ENCODE measurements at regions not wholly inside any gene's neighbourhood (a gene's known extent, or its start where the extent isn't known, plus 50 kb on each side); places are given as distances from the start of the nearest gene placed in this dataset.
"Not testable (repeated sequence)": the region's sequence is repeated elsewhere in the genome, so short reads cannot be mapped to it uniquely, and the experiment has no call there.

DNA sequence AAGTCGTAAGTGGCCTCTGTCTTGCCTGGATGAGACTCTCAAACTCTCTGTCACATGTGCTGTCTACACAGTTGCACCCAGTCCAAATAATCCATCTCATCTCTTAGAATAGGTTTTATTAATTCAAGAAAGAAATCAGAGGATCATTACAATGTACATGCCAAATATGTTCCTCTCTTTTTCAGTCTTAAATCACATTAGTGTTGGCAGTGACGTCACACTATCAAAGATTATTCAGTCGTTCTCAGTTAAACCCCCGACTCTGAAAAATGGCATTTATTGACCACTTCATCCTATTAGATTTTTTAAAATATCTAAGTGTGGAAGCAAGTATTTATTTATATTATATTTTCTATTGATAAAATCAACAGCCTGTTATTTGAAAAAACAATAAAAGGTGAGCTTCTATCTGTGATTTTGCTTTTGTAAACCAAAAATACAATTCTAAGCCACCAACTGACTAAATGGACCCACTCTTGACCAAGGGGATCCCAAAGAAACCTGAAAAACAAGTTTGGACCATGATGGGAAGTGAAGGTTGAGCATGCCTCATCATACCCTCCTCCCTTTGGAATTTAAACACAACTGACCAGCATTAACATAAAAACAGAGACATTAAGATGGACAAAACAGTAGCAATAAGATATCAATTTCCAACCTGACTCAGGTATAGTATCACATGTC lies 1894.4 kb upstream of the LRRTM1 start:
- Histone ChIP-seq H3K18ac (ENCODE audit: low read length) (peak overlapping the region; percentile 80), H2BK120ac (ENCODE audit: low read depth, low read length) (peak overlapping the region; percentile 45), H3K27me3 (ENCODE audit: insufficient read depth, low read length, poor library complexity) (no peaks in the 10 kb centered on the region), H3K4me1 (ENCODE audit: control insufficient read depth, low read depth, low read length) (no peaks in the 10 kb centered on the region), H4K8ac (ENCODE audit: low read depth, low read length) (no peak overlapping the region), H2BK15ac (replicated peaks; ENCODE audit: low read depth) (no peak overlapping the region), H3K4ac (ENCODE audit: low read depth, low read length) (peak overlapping the region; percentile 55), H2AK5ac (ENCODE audit: low read length) (no peak overlapping the region), H3K23ac (ENCODE audit: low read length) (no peak overlapping the region), H3K4me2 (ENCODE audit: low read length) (no peak overlapping the region), H3K79me2 (ENCODE audit: control insufficient read depth, insufficient read depth, low read length) (no peaks in the 10 kb centered on the region), H2BK5ac (ENCODE audit: low read length) (peak overlapping the region; percentile 5), H3K9ac (ENCODE audit: low read length) (no peak overlapping the region), H3K4me3 (ENCODE audit: low read length) (no peak overlapping the region), H3K27ac (ENCODE audit: low read depth, low read length) (no peak overlapping the region), H3K36me3 (ENCODE audit: control insufficient read depth, insufficient read depth, low read length) (no peaks in the 10 kb centered on the region), H3K79me1 (ENCODE audit: low read length) (no peaks in the 10 kb centered on the region), H3K56ac (ENCODE audit: low read length) (no peak overlapping the region), H4K5ac (ENCODE audit: low read length) (no peak overlapping the region)
- peak; percentile 85 for DNase-seq
- WGBS (ENCODE audit: extremely low coverage, insufficient coverage, low lambda C conversion rate): no CpG with 5 or more reads among the region's 4 CpGs

DNA sequence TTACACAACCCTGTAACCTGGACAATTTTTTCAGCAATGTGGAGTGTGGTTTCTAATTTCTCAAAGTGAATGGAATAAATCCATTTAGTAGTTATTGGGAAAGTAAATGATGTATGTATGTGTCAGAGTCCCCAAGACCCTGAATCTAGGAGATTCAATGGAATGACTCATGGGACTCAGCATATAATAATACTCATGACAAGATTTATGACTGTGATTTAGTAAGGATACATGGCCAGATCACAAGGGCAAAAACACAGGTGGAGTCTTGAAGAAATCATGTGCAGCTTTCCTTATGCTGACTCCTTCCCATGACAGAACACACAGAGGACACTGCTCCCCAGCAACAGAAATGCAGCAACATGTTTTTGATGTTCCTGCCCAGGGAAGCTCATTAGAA lies 1877.7 kb upstream of the LRRTM1 start:
- no peak overlapping the region for H2BK120ac ChIP-seq (ENCODE audit: low read depth, low read length)
- no peaks in the 10 kb centered on the region for H3K79me2 ChIP-seq (ENCODE audit: control insufficient read depth, insufficient read depth, low read length)
- no peak overlapping the region for H3K9ac ChIP-seq (ENCODE audit: low read length)
- H3K23ac ChIP-seq (ENCODE audit: low read length): no peak overlapping the region
- H2BK15ac ChIP-seq (replicated peaks; ENCODE audit: low read depth): no peak overlapping the region
- H2AK5ac ChIP-seq (ENCODE audit: low read length): no peak overlapping the region
- H3K56ac ChIP-seq (ENCODE audit: low read length): no peak overlapping the region
- no peak overlapping the region for H3K4me3 ChIP-seq (ENCODE audit: low read length)
- no peak overlapping the region for H3K18ac ChIP-seq (ENCODE audit: low read length)
- H4K5ac ChIP-seq (ENCODE audit: low read length): no peak overlapping the region
- no peak overlapping the region for H3K4me2 ChIP-seq (ENCODE audit: low read length)
- no peaks in the 10 kb centered on the region for H3K4me1 ChIP-seq (ENCODE audit: control insufficient read depth, low read depth, low read length)
- no peak overlapping the region for H3K4ac ChIP-seq (ENCODE audit: low read depth, low read length)
- no peak overlapping the region for H3K27ac ChIP-seq (ENCODE audit: low read depth, low read length)
- no peak overlapping the region for H4K8ac ChIP-seq (ENCODE audit: low read depth, low read length)
- H3K79me1 ChIP-seq (ENCODE audit: low read length): no peaks in the 10 kb centered on the region
- H2BK5ac ChIP-seq (ENCODE audit: low read length): no peak overlapping the region
- DNase-seq: no peak
- H3K36me3 ChIP-seq (ENCODE audit: control insufficient read depth, insufficient read depth, low read length): no peaks in the 10 kb centered on the region
- H3K27me3 ChIP-seq (ENCODE audit: insufficient read depth, low read length, poor library complexity): no peaks in the 10 kb centered on the region

DNA sequence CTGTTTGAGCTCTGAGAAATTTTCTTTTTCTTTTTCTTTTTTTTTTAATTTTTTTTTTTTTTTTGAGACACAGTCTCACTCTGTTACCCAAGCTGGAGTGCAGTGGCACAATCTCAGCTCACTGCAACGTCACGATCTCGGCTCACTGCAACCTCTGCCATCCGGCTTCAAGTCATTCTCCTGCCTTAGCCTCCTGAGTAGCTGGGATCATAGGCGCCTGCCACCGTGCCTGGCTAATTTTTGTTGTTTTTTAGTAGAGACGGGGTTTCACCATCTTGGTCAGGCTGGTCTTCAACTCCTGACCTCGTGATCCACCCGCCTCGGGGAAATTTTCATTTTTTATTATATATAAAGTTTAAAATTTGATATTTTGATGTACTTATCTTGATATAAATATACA lies 1870.7 kb upstream of the LRRTM1 start:
- not testable (repeated sequence) for DNase-seq; H2BK5ac ChIP-seq (ENCODE audit: low read length); H3K4ac ChIP-seq (ENCODE audit: low read depth, low read length); H3K27ac ChIP-seq (ENCODE audit: low read depth, low read length); H3K79me1 ChIP-seq (ENCODE audit: low read length); H2BK120ac ChIP-seq (ENCODE audit: low read depth, low read length); H3K36me3 ChIP-seq (ENCODE audit: control insufficient read depth, insufficient read depth, low read length); H3K27me3 ChIP-seq (ENCODE audit: insufficient read depth, low read length, poor library complexity); H3K56ac ChIP-seq (ENCODE audit: low read length); H3K9ac ChIP-seq (ENCODE audit: low read length); H4K8ac ChIP-seq (ENCODE audit: low read depth, low read length); H2BK15ac ChIP-seq (replicated peaks; ENCODE audit: low read depth); H3K4me3 ChIP-seq (ENCODE audit: low read length); H3K18ac ChIP-seq (ENCODE audit: low read length); H4K5ac ChIP-seq (ENCODE audit: low read length); H3K79me2 ChIP-seq (ENCODE audit: control insufficient read depth, insufficient read depth, low read length); H2AK5ac ChIP-seq (ENCODE audit: low read length); H3K4me1 ChIP-seq (ENCODE audit: control insufficient read depth, low read depth, low read length); H3K23ac ChIP-seq (ENCODE audit: low read length); H3K4me2 ChIP-seq (ENCODE audit: low read length)
- no CpG with 5 or more reads among the region's 10 CpGs for WGBS (ENCODE audit: extremely low coverage, insufficient coverage, low lambda C conversion rate)

DNA sequence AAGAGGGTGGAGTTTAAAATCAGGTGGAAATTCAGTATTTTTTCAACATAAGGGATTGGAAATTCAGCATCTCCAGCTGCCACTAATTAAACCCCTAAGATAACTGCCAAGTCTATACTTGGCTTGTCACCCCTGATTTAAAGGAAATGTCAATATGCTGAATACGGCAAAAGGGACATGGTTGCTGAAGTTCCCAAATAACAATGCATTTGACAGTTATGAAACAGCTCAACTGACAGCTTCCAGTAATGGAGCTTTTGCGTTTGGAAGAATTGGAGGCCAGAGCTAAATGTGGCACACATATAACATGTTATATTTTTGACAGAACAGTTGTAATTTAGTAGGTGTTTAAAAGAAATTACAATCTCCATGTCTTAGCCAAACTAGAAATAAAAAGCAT lies 1867.9 kb upstream of the LRRTM1 start:
- Histone ChIP-seq H3K4me3 (ENCODE audit: low read length) (no peak overlapping the region), H3K36me3 (ENCODE audit: control insufficient read depth, insufficient read depth, low read length) (no peaks in the 10 kb centered on the region), H4K5ac (ENCODE audit: low read length) (no peak overlapping the region), H4K8ac (ENCODE audit: low read depth, low read length) (no peak overlapping the region), H3K23ac (ENCODE audit: low read length) (no peak overlapping the region), H2AK5ac (ENCODE audit: low read length) (no peak overlapping the region), H3K9ac (ENCODE audit: low read length) (no peak overlapping the region), H3K4me2 (ENCODE audit: low read length) (no peak overlapping the region), H3K27me3 (ENCODE audit: insufficient read depth, low read length, poor library complexity) (no peaks in the 10 kb centered on the region), H2BK15ac (replicated peaks; ENCODE audit: low read depth) (no peak overlapping the region), H3K4ac (ENCODE audit: low read depth, low read length) (no peak overlapping the region), H2BK120ac (ENCODE audit: low read depth, low read length) (no peak overlapping the region), H3K79me1 (ENCODE audit: low read length) (no peaks in the 10 kb centered on the region), H3K56ac (ENCODE audit: low read length) (no peak overlapping the region), H2BK5ac (ENCODE audit: low read length) (no peak overlapping the region), H3K4me1 (ENCODE audit: control insufficient read depth, low read depth, low read length) (no peaks in the 10 kb centered on the region), H3K18ac (ENCODE audit: low read length) (no peak overlapping the region), H3K79me2 (ENCODE audit: control insufficient read depth, insufficient read depth, low read length) (no peaks in the 10 kb centered on the region), H3K27ac (ENCODE audit: low read depth, low read length) (no peak overlapping the region)
- DNase-seq: no peak
- WGBS (ENCODE audit: extremely low coverage, insufficient coverage, low lambda C conversion rate): no CpG with 5 or more reads among the region's 2 CpGs

DNA sequence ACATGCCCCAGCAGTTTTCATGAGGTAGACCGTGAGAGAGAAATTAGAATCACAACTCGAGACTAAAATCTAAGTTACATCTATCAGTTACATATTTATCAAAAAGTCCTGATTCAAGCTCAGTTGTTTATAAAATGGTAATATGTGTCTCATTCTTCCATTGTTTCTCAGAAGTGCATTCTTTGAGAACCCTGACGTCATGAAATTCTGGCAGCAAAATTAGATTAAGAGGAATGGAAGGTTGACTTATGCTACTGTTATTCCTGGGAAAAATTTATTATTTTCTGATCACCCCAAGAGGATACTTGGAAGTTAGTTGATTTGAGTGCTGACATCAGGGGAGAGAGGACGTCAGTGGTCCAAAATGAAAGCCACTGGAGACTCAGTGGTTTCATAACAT lies 1864.8 kb upstream of the LRRTM1 start:
- H2BK15ac ChIP-seq (replicated peaks; ENCODE audit: low read depth): no peak overlapping the region
- no peak for DNase-seq
- no peak overlapping the region for H3K4me3 ChIP-seq (ENCODE audit: low read length)
- no peak overlapping the region for H3K18ac ChIP-seq (ENCODE audit: low read length)
- no peak overlapping the region for H3K9ac ChIP-seq (ENCODE audit: low read length)
- no peak overlapping the region for H3K4me2 ChIP-seq (ENCODE audit: low read length)
- no peaks in the 10 kb centered on the region for H3K79me1 ChIP-seq (ENCODE audit: low read length)
- no peak overlapping the region for H3K27ac ChIP-seq (ENCODE audit: low read depth, low read length)
- H2AK5ac ChIP-seq (ENCODE audit: low read length): no peak overlapping the region
- no CpG with 5 or more reads among the region's 4 CpGs for WGBS (ENCODE audit: extremely low coverage, insufficient coverage, low lambda C conversion rate)
- no peak overlapping the region for H2BK120ac ChIP-seq (ENCODE audit: low read depth, low read length)
- H4K8ac ChIP-seq (ENCODE audit: low read depth, low read length): no peak overlapping the region
- no peaks in the 10 kb centered on the region for H3K27me3 ChIP-seq (ENCODE audit: insufficient read depth, low read length, poor library complexity)
- no peak overlapping the region for H3K4ac ChIP-seq (ENCODE audit: low read depth, low read length)
- no peak overlapping the region for H2BK5ac ChIP-seq (ENCODE audit: low read length)
- no peak overlapping the region for H3K23ac ChIP-seq (ENCODE audit: low read length)
- no peaks in the 10 kb centered on the region for H3K4me1 ChIP-seq (ENCODE audit: control insufficient read depth, low read depth, low read length)
- H4K5ac ChIP-seq (ENCODE audit: low read length): no peak overlapping the region
- H3K56ac ChIP-seq (ENCODE audit: low read length): no peak overlapping the region
- no peaks in the 10 kb centered on the region for H3K79me2 ChIP-seq (ENCODE audit: control insufficient read depth, insufficient read depth, low read length)
- no peaks in the 10 kb centered on the region for H3K36me3 ChIP-seq (ENCODE audit: control insufficient read depth, insufficient read depth, low read length)

DNA sequence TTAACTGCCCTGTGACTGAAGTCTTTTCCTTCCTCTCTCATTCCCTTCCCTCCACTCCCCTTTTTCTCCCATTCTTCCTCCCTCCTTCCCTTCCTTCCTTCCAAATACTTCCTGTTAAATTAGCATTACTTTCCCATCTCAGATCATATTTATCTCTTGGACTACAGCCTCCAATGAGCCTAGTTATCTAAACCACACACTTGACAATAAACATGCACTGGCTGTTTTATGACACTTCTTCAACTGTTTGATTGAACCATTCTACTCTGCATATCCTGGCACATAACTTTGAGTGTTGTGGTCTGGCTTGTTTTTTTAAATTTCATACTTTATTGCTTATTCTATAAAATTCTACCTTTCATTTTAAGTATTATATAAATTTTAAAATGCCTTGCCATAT lies 1860.8 kb upstream of the LRRTM1 start:
- Histone ChIP-seq H2BK15ac (replicated peaks; ENCODE audit: low read depth) (no peak overlapping the region), H3K27ac (ENCODE audit: low read depth, low read length) (no peak overlapping the region), H3K18ac (ENCODE audit: low read length) (no peak overlapping the region), H3K79me2 (ENCODE audit: control insufficient read depth, insufficient read depth, low read length) (no peaks in the 10 kb centered on the region), H2BK5ac (ENCODE audit: low read length) (no peak overlapping the region), H2BK120ac (ENCODE audit: low read depth, low read length) (no peak overlapping the region), H3K9ac (ENCODE audit: low read length) (no peak overlapping the region), H3K27me3 (ENCODE audit: insufficient read depth, low read length, poor library complexity) (no peaks in the 10 kb centered on the region), H3K4me1 (ENCODE audit: control insufficient read depth, low read depth, low read length) (no peaks in the 10 kb centered on the region), H3K36me3 (ENCODE audit: control insufficient read depth, insufficient read depth, low read length) (no peaks in the 10 kb centered on the region), H2AK5ac (ENCODE audit: low read length) (no peak overlapping the region), H3K4ac (ENCODE audit: low read depth, low read length) (no peak overlapping the region), H3K23ac (ENCODE audit: low read length) (no peak overlapping the region), H4K5ac (ENCODE audit: low read length) (no peak overlapping the region), H3K79me1 (ENCODE audit: low read length) (no peaks in the 10 kb centered on the region), H4K8ac (ENCODE audit: low read depth, low read length) (no peak overlapping the region), H3K4me2 (ENCODE audit: low read length) (no peak overlapping the region), H3K56ac (ENCODE audit: low read length) (no peak overlapping the region), H3K4me3 (ENCODE audit: low read length) (no peak overlapping the region)
- DNase-seq: no peak

All from mesendoderm (in vitro differentiated cells).